AG08395 (cell line): ENCODE measurements at regions not wholly inside any gene's neighbourhood (a gene's known extent, or its start where the extent isn't known, plus 50 kb on each side); places are given as distances from the start of the nearest gene placed in this dataset.

Experiments used
- DNase-seq: peaks from one replicate; pipeline ENCODE4 v3.0.0; 2012; ENCODE audit warnings: mixed read lengths, low spot score

DNA sequence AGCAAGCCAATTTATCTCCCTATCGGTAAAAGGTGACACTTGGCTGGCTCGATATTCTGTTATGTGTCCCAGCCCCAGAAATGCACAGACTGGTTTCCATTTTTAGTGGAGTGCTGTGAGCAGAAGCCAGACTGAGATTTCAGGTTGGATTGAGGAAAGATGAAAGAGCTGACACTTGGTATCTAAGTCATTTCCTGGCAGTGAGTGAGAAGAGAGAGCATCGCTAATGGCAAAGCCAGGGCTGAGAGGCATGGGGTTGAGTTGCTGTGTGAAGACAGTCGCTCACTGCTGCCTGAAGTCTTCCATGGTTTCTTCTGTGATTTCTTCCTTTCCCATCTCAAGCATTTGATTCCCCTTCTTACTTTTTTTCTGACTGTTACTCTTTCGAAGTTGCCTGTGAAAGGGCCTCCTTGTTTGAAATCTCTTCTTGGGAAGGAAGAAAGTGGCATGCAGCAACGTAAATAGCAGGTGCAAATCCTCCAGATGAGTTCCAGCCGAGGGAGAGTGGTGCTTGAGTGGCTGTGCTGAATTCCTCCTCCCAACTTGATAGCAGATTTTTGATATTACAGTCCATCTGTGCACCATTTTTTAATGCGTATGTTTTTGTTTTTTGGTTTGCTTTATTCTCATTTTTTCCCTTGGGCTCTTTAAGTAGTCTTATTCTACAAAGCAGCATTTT, 109.2 kb upstream of the LIMCH1 start:
- DNase-seq = no peak

DNA sequence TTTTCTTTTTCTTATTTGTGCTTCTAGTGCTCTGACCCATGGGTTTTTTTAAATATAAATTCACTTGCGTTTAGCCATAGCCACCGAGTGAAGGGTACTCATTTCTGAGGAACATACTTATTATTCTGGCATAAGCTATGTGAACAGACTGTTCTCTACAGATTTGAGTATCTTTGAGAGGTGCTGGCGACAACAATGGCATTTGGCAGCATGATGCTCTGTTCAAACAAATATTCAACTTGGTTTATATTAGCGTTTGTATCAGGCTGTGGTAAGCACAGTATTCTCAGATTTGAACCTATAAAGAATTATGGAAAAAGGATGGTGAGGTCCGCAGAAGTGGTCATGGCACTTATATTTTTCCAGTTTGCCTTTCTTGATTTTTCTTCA, 108.7 kb upstream of the LIMCH1 start:
- no peak for DNase-seq

DNA sequence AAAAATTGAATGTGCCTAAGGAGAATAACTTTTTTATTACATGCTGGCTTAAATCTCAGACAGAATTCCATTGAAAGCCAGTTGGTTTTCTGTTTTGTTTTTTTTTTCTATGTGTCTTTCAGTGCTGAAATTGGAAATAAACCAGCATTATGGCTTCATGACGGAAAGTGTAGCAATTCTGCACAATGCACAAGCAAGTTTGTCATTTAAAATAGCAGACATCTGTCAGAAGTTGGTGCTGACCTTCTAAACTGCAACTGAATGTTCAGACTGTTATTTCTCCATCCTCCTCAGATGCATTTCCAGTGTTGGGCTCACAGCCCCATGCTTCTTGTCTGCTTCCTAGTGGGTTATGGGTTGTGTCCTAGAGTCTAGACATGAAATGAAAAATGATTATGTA, 107.2 kb upstream of the LIMCH1 start:
- no peak for DNase-seq

DNA sequence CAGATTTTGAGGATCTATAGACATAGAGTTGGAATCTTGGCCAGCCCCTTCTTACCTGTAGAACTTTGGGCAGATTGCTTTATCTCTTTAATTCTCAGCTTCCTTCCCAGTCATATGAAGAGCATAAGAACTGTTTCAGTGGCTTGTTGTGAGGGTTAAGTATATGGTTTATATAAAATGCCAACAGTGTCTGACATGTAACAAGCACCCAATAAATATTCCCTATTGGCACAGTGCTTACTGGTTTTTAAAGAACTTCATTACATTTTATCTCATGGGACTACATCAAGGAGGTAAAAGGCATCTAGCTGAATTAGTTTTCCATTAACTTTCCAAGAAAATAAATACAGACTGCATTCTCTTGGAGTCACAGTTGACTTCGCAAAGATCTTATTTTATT, 106.7 kb upstream of the LIMCH1 start:
- DNase-seq = no peak

DNA sequence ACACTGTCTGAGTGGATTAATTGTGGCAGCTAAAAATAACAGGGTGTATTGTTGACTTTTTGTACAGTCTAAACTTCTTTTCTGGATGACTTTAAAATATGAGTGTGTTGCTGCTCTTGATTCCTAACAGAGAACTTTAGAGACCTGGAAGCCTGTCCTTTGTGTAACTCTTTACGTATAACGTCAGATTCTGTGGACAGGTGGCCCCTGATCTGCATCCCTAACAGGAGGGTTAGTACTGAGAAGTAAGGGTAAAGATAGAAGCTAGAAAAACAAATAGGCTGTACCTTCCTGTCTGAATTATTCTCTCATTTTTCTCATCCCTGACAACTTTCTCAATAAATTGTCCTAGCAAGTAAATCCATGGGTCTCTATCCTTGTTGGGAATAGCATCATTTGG, 105.7 kb upstream of the LIMCH1 start:
- no peak for DNase-seq

DNA sequence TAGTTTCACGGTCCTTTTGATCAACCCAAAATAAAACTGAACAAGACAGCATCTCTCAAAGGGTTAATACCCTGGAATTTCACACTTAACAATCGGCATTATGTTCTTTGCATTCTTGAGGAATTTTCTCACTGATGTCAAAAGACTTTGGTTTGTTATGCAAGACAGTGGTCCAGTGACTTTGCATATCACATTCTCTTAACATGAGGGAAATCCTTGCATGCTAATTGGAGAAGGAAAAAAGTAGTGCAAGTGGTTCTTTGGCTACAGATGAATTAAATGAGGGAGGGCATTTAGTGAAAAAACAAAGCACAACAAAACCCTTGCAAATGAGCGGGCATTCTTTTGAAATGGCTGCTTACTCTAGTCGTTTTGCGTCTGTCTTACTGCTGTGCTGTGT, 105.1 kb upstream of the LIMCH1 start:
- peak; percentile 74 for DNase-seq

DNA sequence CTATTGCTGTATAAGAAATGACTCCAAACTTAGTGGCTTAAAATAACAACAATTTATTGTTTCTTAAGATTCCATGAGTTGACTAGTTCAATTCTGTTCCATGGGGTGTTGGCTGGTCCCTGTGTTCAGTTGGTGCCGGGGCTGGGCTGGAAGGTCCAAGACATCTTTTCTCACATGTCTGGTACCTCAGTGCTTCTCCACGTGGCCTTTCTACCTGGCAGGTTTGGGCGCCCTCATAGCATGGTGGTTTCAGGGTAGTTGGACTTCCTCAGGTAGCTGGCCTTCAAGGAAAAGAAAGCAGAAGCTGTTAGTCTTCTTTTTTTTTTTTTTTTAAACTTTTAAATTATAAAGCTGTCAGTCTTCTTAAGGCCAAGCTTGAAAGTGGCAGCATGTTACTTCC, 104.6 kb upstream of the LIMCH1 start:
- DNase-seq = no peak

DNA sequence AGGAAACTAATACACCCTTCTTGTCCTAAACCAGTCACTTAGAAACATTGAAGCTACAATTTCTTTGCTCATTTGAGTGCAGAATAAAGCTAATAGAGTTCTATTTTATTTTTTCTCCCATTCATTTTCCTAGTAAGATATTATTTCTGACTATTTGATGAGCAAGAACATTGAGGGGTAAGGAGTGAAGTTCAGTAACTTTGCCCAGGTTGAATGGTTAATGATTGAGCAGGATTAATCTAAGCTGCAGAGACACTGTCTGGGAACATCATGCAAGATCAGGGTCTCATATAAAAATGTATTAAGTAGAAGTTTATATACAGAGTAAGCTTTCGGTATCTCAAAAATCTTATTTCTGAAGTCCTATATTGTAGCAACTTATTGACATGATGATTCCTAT, 102.4 kb upstream of the LIMCH1 start:
- no peak for DNase-seq

DNA sequence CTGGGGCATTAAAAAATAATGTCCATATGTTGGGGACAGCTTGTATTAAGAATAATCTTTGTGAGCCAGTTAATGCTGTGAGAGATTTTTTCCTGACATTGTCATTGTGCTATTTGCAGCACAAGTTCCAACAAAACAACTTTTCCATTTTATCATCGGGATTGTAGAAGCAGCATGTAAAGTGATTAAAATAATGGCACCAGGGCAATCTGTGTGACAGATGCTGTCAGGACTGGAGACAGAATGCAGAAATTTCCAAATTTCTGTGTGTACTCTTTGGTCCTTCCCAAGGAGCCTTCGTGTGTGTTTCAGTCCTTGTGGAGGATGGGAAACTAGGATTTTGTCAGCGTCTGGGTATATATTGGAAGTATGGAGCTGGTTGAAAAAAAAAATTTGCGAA, 101.5 kb upstream of the LIMCH1 start:
- DNase-seq = no peak

DNA sequence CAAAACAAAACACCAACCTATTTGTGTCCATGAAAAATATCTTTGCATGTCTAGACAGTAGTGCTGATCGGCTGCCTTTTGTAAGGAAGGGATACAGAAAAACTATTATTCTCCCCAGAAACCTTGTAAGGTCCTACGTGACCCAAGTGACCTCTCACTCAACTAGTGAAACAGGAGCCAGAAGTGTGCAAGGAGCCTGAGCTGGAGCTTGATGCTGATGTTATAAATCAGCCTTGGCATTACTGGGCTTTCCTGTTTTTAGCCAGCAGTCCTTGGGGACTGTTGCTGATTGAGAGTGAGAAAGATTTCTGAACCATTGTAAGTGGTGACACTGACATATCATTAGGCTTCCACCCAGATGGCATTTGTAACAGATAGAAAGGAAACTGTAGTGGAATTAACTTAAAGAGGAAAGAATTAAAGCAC, 100.8 kb upstream of the LIMCH1 start:
- DNase-seq = no peak

DNA sequence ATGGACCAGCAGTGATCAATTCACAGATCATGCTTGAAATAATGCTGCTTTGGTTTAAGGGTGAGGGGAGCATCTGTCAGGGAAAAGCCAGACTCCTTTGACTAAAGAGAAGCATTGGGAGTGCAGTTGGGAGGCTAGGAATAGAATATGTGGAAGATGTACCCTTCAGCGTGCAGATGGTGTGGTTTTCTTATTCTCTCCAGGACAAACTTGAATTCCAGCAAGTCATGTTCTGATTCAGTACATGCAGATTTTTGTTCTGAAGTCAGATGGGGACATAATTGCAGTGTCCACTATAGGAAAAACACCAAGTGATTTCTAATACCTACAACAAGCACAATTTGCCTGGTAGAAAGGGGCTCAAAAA, 99.0 kb upstream of the LIMCH1 start:
- no peak for DNase-seq

DNA sequence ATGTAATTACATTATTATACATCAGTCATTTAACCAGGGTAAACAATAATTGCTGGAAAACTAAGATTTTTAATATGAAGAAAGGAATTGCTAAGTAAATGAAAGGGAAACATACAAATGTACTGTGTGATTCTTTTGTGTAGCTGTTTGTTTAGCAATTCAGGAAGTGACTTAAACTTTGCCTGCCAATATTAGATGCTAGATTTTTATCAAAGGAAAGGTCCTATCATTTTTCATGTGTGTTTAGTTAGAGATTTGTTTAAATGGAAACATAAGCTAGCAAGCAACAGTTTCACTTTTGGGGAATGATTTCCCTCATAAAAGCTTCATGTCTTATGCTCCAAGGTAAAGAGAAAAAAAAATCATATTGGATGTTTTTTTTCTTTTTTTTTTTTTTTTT, 95.1 kb upstream of the LIMCH1 start:
- no peak for DNase-seq

DNA sequence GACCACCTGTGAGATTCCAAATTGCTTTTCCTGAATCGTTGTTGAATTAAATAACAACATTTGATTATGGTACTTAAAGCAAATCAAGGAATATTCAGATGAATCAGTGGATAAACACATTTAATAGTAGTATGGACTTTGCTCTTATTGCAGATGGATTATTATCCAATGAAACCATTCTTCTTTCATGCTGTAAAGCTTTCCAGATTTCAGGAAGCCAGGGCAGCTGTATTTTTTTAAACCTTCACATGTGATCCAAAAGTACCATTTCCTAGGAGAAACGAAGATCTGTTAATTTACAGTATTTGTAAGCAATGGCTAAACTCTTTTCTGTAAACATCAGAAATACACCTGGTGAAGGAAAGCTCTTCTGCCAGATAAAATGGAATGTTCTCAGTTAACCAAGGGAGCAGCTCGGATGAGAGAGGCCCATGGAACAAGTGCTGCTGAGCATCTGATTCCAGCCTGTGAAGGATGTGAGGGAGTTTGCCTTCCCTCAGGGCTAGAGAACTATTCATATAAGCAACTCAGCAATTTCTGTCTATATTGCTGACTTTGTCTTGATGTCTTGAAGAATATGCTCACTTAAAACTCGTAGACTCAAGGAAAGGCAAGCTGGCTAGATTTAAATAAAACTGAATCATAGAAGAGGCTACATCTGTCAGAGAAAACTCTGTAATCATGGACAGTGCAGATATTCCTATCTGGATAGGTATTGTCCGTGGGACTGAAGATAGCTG, 94.4 kb upstream of the LIMCH1 start:
- DNase-seq = no peak

DNA sequence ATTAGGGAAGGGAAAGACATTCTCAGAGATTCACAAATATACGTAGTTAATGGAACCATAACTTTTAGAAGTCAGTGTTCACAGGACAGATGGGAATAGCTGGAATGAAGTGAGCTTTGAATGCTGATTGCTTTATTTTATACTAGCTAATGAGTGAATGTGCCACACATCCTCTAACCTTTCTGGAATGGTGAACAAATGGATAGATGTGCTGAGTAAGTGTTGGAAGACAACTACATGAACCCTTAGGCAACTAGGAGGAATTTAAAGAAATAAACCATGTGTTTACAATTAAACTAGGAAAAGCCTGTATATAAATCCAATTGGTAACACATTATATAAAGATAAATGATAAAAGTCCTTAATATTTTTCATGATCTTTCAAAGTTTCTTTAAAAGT, 91.6 kb upstream of the LIMCH1 start:
- no peak for DNase-seq

DNA sequence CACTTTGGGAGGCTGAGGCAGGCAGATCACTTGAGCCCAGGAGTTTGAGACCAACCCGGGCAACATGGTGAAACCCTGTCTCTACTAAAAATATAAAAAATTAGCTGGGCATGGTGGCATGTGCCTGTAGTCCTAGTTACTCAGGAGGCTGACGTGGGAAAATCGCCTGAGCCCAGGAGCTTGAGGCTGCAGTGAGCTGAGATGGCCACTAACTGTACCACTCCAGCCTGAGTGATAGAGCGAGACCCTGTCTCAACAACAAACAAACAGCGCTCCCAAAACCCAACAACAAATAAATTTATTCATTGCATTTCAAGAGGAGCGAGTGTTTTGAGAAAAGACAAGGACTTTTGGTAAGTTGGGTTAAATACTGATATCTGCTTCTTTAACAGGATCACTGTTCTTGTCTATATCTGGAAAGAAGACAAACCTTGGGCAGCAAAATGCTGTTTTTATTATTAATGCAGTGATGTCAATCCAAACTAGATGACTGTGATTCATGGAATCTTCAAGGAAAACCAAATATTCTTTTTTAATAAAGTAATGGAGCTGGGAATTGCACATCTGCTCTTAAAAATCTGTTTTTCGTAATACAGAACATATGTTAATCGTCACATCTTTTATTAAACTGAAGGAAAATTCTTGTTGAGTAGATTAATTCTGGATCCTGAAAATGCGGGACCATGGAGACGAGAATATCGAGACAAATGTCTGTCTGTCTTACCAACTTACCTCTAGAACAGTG, 90.8 kb upstream of the LIMCH1 start:
- DNase-seq = no peak

DNA sequence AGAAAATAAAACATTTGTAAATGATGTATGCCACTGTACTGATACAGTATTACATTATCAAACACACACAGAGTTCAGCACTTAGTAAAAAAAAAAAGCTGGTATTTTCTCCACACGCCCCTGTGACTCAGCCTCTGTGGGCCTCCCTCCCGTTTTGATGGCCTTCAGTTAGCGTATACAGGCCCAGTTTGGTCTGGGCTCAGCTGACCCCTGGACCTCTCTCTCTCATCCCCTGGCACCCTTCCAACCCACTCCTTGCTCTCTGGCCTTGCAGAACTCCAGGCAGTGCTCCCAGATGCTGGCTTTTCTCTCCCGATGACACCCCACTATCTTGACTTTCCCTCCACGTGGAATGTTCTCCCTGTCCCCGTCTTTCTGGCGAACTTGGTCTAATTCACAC, 89.0 kb upstream of the LIMCH1 start:
- DNase-seq = peak; percentile 44

DNA sequence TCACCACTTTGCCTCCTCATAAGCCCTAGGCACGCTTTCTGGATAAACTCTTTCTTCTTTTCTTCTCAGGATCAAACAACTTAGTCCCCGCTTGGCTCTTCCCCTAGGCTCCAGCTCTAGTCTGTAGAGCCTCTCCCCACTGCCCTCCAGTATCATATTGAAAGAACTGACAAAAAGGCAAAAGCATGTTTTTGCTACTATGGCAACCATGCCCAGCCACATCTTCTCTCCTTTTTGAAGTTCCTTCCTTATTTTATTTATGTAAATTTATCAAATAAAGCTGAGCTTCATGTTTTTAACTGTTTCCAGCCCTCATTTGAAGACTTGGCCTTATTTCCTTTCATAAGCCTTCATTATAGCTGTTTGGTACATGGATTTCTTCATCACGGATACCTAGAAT, 86.0 kb upstream of the LIMCH1 start:
- no peak for DNase-seq

DNA sequence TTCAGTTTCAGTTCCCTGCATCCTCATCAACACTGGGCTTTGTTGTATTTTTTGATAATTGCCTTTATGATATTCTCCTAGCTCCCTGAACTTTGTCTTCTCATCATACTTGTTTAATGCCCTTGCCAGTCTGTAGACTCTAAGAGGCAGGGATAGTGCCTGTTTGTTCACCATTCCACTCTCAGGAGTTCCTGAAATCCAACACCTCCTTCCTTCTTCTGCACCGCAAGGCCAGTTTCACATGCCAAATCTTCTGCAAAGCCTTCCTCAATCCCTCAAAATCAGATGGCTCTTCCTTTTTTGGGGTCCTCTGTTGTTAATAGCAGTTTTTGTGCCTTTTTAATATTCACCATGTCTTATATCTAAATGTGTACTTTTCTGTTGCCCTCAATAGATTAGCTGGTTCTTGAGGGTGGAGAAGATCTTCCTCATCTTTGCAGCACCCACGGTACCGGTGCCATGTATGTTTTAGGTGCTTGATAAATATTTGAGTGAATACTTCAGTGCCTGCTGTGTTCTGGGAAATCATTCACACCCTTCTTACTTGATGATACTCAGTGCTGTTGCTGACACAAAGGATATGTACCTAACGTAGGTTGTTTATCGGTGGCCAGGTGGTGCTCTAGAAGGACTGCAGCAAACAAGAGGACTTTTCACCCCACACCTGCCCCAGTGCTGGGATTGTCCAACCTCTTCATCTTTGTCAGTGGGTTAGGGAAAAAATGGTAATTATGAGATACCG, 85.3 kb upstream of the LIMCH1 start:
- no peak for DNase-seq

DNA sequence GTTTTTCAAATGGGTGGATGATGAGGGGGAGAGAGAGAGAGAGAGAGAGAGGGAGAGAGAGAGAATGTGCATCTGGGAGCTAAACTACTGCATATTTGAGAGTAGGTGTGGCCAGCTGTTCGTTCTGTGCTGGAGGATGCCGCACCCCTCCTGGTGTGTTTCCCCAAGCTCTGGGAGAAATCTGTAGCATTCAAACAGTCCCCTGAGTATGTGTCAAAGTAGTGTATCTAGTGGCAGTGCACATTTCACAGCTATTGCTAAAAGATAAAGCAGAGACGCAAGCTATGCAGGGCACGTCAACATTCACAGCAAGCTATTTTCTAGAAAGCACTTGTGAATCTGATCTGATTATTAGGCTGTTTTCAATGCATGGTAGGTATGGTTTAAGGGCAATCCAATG, 83.5 kb upstream of the LIMCH1 start:
- DNase-seq = no peak

DNA sequence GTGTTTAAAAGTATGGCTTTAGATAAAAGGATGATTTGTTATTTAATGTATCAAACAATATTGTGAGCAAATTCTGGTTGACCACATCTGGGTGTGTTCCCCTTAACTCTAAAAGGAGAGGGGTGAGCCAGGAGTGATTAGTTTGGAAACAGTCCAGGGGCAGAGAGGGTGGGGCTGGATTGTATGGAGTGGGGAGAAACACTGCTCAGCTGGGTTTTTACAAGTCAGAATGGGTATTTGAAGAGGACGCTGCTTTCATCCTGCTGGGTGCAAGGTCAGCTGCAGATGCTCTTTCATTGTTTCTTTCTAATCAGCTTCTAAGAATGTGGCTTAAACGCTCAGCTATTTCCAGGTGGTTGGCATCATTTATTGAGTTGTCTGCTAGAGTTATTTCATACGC, 82.8 kb upstream of the LIMCH1 start:
- no peak for DNase-seq

DNA sequence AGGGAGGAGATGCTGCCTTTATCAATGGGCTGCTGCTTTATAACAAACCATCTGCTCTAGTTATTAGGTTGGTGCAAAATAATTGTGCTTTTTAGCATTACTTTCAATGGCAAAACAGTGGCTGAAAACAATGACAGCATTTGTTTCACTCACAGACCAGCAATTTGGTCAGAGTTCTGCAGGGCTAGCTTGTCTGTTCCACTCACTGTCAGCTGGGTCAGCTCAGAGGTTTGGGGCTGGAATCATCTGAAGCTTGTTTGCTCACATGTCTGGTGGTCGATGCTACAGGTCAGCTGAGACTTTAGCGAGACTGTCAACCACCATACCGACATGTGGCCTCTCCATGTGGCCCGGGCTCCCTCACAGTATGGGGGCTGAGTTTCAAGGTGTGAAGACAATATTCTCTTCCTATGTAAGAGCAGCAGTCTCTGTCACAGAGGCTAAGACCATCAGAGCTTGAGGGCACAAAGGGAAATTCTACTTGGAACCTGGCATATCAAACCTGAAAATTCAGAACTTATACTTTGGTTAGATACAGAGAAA, 81.3 kb upstream of the LIMCH1 start:
- no peak for DNase-seq

DNA sequence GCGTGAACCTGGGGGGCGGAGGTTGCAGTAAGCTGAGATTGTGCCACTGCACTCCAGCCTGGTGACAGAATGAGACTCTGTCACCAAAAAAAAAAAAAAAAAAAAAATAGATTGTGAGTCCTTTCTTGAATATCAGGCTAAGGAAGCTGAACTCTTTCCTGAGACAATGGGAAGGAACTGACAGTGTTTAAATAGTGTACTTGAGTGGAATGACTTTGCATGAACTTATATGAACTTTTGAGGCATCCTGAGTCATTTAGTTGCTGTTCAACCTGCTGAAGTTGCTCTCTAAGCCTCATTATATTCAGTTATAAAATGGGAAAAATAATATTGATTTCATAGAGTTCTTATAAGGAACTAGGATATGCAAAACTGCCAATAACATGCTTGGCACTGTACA, 79.3 kb upstream of the LIMCH1 start:
- no peak for DNase-seq
